ENCODE measurements at regions not wholly inside any gene's neighbourhood (a gene's known extent, or its start where the extent isn't known, plus 50 kb on each side); places are given as distances from the start of the nearest gene placed in this dataset.
A peak's percentile ranks its signal among the peaks of the same experiment; 100 is the strongest.
"Not testable (repeated sequence)": the region's sequence is repeated elsewhere in the genome, so short reads cannot be mapped to it uniquely, and the experiment has no call there.

DNA sequence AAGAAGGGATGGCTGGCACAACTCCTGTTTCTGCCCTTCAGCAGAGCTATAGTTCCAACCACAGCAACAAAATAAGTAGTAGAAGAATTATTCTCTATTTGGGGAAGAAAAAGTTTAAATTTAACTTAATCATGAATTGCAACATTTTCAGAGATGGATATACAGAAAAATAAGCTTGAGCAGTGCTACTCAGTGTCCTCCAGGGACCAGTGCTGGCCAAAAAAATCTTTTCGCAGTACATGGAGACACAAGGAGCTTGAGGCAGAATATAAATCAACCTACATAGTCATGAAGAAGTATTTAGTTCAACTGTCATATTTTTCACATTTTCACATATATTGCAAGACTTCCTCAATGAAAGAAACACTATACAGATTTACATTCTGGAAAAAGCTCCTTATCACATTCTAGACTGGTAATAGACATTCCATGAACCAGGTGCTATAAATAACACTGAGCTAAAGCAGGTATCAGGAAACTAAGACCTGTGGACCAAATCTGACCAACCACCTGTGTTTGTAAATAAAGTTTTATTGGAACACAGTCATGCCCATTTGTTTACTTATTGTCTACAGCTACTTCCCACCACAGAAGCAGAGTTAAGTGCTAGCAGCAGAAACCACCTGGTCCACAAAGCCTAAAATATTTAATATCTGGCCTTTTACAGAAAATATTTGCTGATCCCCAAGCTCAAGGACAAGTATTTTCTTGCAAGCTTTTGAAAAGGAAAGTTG is 101.9 kb downstream of the RGS21 start:
- peak; percentile 49 for DNase-seq (ENCODE audit: low read depth)

GRCh38 chr1:192430644-192431043 is 113.9 kb downstream of the RGS21 start:
- no peak for DNase-seq (ENCODE audit: low read depth)

GRCh38 chr1:192435704-192436103 is 118.9 kb downstream of the RGS21 start:
- no peak for DNase-seq (ENCODE audit: low read depth)

- no peak for DNase-seq (ENCODE audit: low read depth)
Observed at GRCh38 chr1:192436441-192437078, 119.8 kb downstream of the RGS21 start.

- DNase-seq (ENCODE audit: low read depth), result no peak
Observed at GRCh38 chr1:192438737-192439136, 121.9 kb downstream of the RGS21 start.

- no peak for DNase-seq (ENCODE audit: low read depth)
Observed at GRCh38 chr1:192439373-192440025, 122.7 kb downstream of the RGS21 start.

- DNase-seq (ENCODE audit: low read depth), result no peak
Observed at GRCh38 chr1:192441492-192441891, 124.7 kb downstream of the RGS21 start.

DNA sequence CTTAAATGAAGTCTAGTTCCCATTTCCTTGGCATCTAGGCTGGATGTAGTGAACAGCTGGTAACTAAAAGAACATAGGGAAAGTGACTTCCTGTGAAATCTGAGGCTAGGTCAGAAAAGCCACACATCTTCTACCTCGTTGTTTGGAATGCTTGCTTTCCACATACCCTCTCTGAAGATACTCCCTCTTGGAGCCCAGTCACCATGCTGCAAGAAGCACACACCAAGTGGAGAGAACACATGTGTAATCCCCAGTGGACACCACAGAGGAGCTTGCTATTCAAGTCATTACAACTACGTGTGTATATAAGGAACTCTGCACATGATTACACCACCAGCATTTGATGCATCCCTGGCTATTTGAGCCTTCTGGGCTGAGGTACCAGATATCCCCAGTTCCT is 125.9 kb downstream of the RGS21 start:
- no peak for DNase-seq (ENCODE audit: low read depth)

DNA sequence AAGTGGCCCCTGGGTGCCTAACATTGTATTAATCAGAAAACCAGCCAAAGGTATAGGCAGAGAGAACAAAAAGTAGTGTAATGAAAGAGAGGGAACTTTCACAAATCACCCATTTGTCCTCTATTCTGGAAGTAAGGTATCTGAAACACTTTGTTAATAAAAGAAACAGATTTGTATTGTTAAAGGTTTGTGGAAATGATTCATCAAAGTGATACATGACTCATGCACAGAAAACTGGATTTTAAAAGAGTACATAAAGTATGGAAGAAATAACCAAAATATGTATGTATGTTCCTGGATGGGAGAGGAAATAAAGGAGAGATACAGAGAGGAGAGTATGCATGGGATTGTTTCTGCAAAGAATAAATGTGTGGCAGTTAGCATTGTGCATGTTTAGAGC is 126.8 kb downstream of the RGS21 start:
- DNase-seq (ENCODE audit: low read depth), result no peak

- no peak for DNase-seq (ENCODE audit: low read depth)
Observed at GRCh38 chr1:192445241-192445640, 128.4 kb downstream of the RGS21 start.

DNA sequence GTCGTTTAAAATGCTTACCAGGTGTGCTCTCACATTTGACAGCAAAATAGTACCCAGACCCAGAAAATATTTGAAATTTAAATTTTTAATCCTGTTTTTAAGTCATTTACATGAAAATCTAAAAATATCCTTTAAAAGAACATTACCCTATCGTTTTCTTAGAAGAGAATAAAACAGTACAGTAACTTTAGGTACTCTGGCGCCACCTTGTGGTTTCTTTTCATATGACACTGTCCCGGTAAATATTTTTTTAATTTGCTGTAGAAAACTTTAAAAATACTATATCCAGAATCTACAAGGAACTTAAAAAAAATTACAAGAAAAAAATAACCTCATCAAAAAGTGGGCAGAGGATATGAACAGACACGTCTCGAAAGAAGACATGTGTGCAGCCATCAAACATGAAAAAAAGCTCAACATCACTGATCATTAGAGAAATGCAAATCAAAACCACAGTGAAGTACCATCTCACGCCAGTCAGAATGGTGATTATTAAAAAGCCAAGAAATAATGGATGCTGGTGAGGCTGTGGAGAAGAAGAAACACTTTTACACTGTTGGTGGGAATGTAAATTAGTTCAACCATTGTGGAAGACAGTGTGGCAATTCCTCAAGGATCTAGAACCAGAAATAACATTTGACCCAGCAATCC is 129.2 kb downstream of the RGS21 start:
- peak; percentile 46 for DNase-seq (ENCODE audit: low read depth)

GRCh38 chr1:192448026-192448578 is 127.5 kb upstream of the RGS1 start:
- DNase-seq (ENCODE audit: low read depth), result no peak

DNA sequence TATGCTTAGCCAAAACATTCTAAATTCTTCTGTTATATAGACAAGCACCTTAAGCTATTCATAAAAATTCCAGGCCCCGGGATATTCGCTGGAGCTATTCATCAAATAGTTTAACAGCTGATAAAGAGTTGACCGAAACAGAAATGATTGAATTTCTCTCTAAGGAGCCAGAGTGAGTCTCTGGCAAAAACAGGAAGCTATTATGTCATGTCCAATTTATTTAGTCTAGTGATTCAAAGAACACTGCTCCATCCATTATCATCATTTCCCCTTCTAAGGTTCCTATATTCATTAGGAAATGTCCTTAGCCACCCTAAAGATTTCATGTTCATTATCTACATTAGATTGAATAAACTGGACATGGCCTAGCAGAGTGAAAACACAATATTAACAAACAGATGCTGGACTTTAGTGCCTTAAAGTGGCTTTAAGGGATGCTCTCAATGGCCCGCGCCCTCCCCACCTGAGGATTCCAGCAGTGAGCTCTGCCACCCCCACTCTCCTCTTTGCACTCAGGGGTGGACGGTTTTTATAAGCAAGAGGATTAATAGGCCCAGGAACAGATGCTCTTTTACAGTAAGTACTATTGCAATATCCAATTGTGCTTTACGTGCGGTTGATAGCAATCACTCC is 122.1 kb upstream of the RGS1 start:
- DNase-seq (ENCODE audit: low read depth), result no peak

GRCh38 chr1:192459467-192459866 is 116.1 kb upstream of the RGS1 start:
- DNase-seq (ENCODE audit: low read depth), result no peak

GRCh38 chr1:192461684-192462083 is 113.9 kb upstream of the RGS1 start:
- no peak for DNase-seq (ENCODE audit: low read depth)

GRCh38 chr1:192462616-192463015 is 113.0 kb upstream of the RGS1 start:
- no peak for DNase-seq (ENCODE audit: low read depth)

DNA sequence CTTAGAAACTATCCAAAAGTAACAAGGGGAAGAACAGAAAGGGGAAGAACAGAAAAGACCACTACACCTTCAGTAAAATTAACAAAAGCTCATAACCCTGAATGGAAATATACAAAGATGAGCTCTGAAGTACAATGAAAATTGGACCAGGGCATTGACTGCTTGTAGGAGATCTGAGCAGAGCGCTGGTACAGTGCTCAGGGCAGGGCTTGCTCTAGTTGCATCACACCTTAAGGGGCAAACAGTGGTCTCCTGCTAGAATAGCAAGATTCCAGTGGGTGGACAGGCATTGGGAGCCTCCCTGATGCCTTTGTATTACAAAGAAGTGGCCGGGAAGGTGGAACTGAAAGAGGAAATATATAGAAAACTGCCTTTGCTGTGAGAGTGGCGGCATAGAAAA is 111.9 kb upstream of the RGS1 start:
- DNase-seq (ENCODE audit: low read depth), result no peak

- DNase-seq (ENCODE audit: low read depth), result not testable (repeated sequence)
Observed at GRCh38 chr1:192465221-192465620, 110.4 kb upstream of the RGS1 start.

GRCh38 chr1:192474080-192474683 is 101.4 kb upstream of the RGS1 start:
- no peak for DNase-seq (ENCODE audit: low read depth)

- no peak for DNase-seq (ENCODE audit: low read depth)
Observed at GRCh38 chr1:192475329-192475728, 100.2 kb upstream of the RGS1 start.

GRCh38 chr1:192475970-192476369 is 99.6 kb upstream of the RGS1 start:
- DNase-seq (ENCODE audit: low read depth), result no peak

Measured in forelimb muscle (tissue), 1 donor.